Neuronal stem cell (in vitro differentiated cells): ENCODE measurements at regions not wholly inside any gene's neighbourhood (a gene's known extent, or its start where the extent isn't known, plus 50 kb on each side); places are given as distances from the start of the nearest gene placed in this dataset.
"Not testable (repeated sequence)": the region's sequence is repeated elsewhere in the genome, so short reads cannot be mapped to it uniquely, and the experiment has no call there.

Experiments
- DNase-seq: peaks from one replicate; pipeline ENCODE4 v3.0.0-alpha.2; 2013; ENCODE audit warnings: low spot score
- H2AFZ ChIP-seq: one replicate; pipeline ENCODE4 v1.6.1; 2013; ENCODE audit warnings: mild to moderate bottlenecking, low read length, inconsistent platforms
- H2AK5ac ChIP-seq: 2 replicates; pipeline ENCODE4 v1.6.1; 2013; ENCODE audit warnings: low read depth, mild to moderate bottlenecking, inconsistent platforms, low read length, moderate library complexity, mixed read lengths
- H2BK120ac ChIP-seq: 2 replicates; pipeline ENCODE4 v1.6.1; 2013; ENCODE audit warnings: low read depth, mild to moderate bottlenecking, inconsistent platforms, low read length, moderate library complexity, mixed read lengths
- H2BK12ac ChIP-seq: one replicate; pipeline ENCODE4 v1.6.1; 2013; ENCODE audit warnings: low read length, inconsistent platforms
- H2BK15ac ChIP-seq: 2 replicates; pipeline ENCODE4 v1.6.1; 2013; ENCODE audit warnings: mild to moderate bottlenecking, low read length, inconsistent platforms, mixed read lengths
- H2BK5ac ChIP-seq: one replicate; pipeline ENCODE4 v1.6.1; 2013; ENCODE audit warnings: inconsistent platforms, mild to moderate bottlenecking, low read length, moderate library complexity
- H3K14ac ChIP-seq: one replicate; pipeline ENCODE4 v1.6.1; 2013; ENCODE audit warnings: low read length, inconsistent platforms
- H3K18ac ChIP-seq: 2 replicates; pipeline ENCODE4 v1.6.1; 2013; ENCODE audit warnings: low read length, inconsistent platforms
- H3K23ac ChIP-seq: 2 replicates; pipeline ENCODE4 v1.6.1; 2013; ENCODE audit warnings: low read depth, mild to moderate bottlenecking, mixed read lengths, low read length, inconsistent platforms; ENCODE audit not compliant: poor library complexity
- H3K27ac ChIP-seq: replicated peaks from 3 replicates; pipeline ENCODE4 v1.5.1; 2013; ENCODE audit warnings: low read length, inconsistent platforms
- H3K27me3 ChIP-seq, 3 experiments: 2 replicates each; pipeline ENCODE4 v1.6.1; 2013; ENCODE audit warnings: low read length in 3 of 3, mild to moderate bottlenecking in 2 of 3, inconsistent platforms in 1 of 3, low read depth in 1 of 3, mixed read lengths in 1 of 3, moderate library complexity in 1 of 3; ENCODE audit not compliant: control insufficient read depth in 3 of 3, insufficient read depth in 3 of 3
- H3K36me3 ChIP-seq, 2 donors: replicated peaks in 1 of 2; 2 replicates each; pipeline ENCODE4 v1.6.1; 2013; ENCODE audit warnings: low read length in 2 of 2; ENCODE audit not compliant: control insufficient read depth in 2 of 2, insufficient read depth in 2 of 2
- H3K4ac ChIP-seq: 2 replicates; pipeline ENCODE4 v1.6.1; 2013; ENCODE audit warnings: inconsistent platforms, mild to moderate bottlenecking, low read length, moderate library complexity
- H3K4me1 ChIP-seq, 2 donors: 1 replicate in 1 of 2; 2 replicates in 1 of 2; pipeline ENCODE4 v1.6.1; 2013; ENCODE audit warnings: low read length in 2 of 2, low read depth in 1 of 2; ENCODE audit not compliant: control insufficient read depth in 2 of 2, insufficient read depth in 1 of 2
- H3K4me2 ChIP-seq: one replicate; pipeline ENCODE4 v1.6.1; 2013; ENCODE audit warnings: mild to moderate bottlenecking, low read length, inconsistent platforms; ENCODE audit not compliant: insufficient read depth, poor library complexity, severe bottlenecking
- H3K4me3 ChIP-seq, 2 donors: 2 replicates each; pipeline ENCODE4 v1.5.1; 2013; ENCODE audit warnings: low read length in 2 of 2, mild to moderate bottlenecking in 2 of 2, inconsistent platforms in 1 of 2, moderate library complexity in 1 of 2
- H3K79me1 ChIP-seq: one replicate; pipeline ENCODE4 v1.6.1; 2013; ENCODE audit warnings: low read depth, mild to moderate bottlenecking, inconsistent platforms, low read length, moderate library complexity
- H3K9ac ChIP-seq: one replicate; pipeline ENCODE4 v1.6.1; 2013; ENCODE audit warnings: mild to moderate bottlenecking, low read depth, low read length, inconsistent platforms; ENCODE audit not compliant: poor library complexity
- H3K9me3 ChIP-seq, 2 donors: replicated peaks in 1 of 2; 2 replicates each; pipeline versions ENCODE3 to v1.6.1; 2013; ENCODE audit warnings: low read length in 2 of 2, mild to moderate bottlenecking in 2 of 2, inconsistent platforms in 1 of 2, low read depth in 1 of 2, mixed read lengths in 1 of 2, moderate library complexity in 1 of 2; ENCODE audit not compliant: control insufficient read depth in 2 of 2, insufficient read depth in 1 of 2
- H4K8ac ChIP-seq: one replicate; pipeline ENCODE4 v1.6.1; 2013; ENCODE audit warnings: low read depth, mild to moderate bottlenecking, inconsistent platforms, low read length, moderate library complexity
- H4K91ac ChIP-seq: one replicate; pipeline ENCODE4 v1.6.1; 2013; ENCODE audit warnings: low read length, low read depth, mild to moderate bottlenecking, inconsistent platforms; ENCODE audit not compliant: poor library complexity
- WGBS, 2 donors: extraction: QIAGEN DNeasy Blood & Tissue Kit; methylation state at CpG; one replicate each; pipeline ENCODE4 v1.1.7; 2013; ENCODE audit warnings: missing lambda C conversion rate in 2 of 2, mixed read lengths in 1 of 2; ENCODE audit not compliant: insufficient read length in 2 of 2, insufficient replicate concordance in 1 of 2; ENCODE audit errors: extremely low coverage in 2 of 2; 5-methylcytosine and 5-hydroxymethylcytosine counted together

- H3K4me1 ChIP-seq, H2BK15ac ChIP-seq, H3K9me3 ChIP-seq, H3K4me2 ChIP-seq, H2BK5ac ChIP-seq, H3K9ac ChIP-seq, H2BK120ac ChIP-seq, H3K36me3 ChIP-seq, H3K4ac ChIP-seq, H2BK12ac ChIP-seq, H3K27me3 ChIP-seq, H2AFZ ChIP-seq, H2AK5ac ChIP-seq, H3K23ac ChIP-seq, DNase-seq, H3K4me3 ChIP-seq, H3K14ac ChIP-seq, H4K91ac ChIP-seq, H3K27ac ChIP-seq, H3K18ac ChIP-seq, H4K8ac ChIP-seq, H3K79me1 ChIP-seq: not testable (repeated sequence)
- no CpG with 5 or more reads among the region's 8 CpGs for WGBS, 2 donors
These were observed 247.7 kb upstream of the SULF2 start for GRCh38 chr20:48033005-48033404.

DNA sequence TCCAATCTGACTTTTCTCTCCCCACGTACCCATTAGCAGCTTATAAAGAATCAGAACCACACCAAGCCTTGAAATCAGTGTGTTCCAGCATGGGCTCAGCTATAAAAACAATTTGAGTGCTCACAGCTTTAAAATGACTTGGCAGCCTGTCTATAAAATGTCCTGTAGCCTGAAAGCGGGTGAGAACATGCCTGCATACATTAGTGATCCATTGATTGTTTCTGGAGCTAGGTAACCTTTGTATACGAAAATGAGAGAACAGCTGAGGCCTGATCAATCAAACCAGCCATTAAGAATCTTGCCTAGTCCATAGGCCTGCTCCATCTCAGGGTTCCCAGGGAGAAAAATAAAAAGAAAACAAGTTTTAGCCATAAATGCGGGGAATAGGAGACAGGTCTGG, 245.8 kb upstream of the SULF2 start:
- Histone ChIP-seq H3K27me3 (no peaks in the 10 kb centered on the region), H3K4me2 (no peak overlapping the region), H2AFZ (no peak overlapping the region), H4K8ac (no peak overlapping the region), H3K9ac (no peak overlapping the region), H3K18ac (no peak overlapping the region), H3K23ac (no peak overlapping the region), H3K27ac (no peak overlapping the region), H2BK12ac (no peak overlapping the region), H3K79me1 (no peaks in the 10 kb centered on the region), H2BK120ac (no peak overlapping the region), H2AK5ac (no peak overlapping the region), H3K4me1 (peaks cover 0 to 9% of the 10 kb centered on the region in 2 donors), H2BK5ac (no peak overlapping the region), H2BK15ac (no peak overlapping the region), H3K9me3 (peaks cover 0 to 1% of the 10 kb centered on the region in 2 donors), H3K4ac (no peak overlapping the region), H3K14ac (no peak overlapping the region), H3K36me3 (no peaks in the 10 kb centered on the region), H4K91ac (no peak overlapping the region), H3K4me3 (no peak overlapping the region)
- DNase-seq: no peak
- no CpG with 5 or more reads among the region's 4 CpGs for WGBS, 2 donors

GRCh38 chr20:48026981-48027592, 241.8 kb upstream of the SULF2 start:
- H2BK5ac ChIP-seq: no peak overlapping the region
- no peak overlapping the region for H3K14ac ChIP-seq
- no peak overlapping the region for H4K8ac ChIP-seq
- H2AFZ ChIP-seq: no peak overlapping the region
- no peaks in the 10 kb centered on the region for H3K27me3 ChIP-seq
- H3K4me3 ChIP-seq: no peak overlapping the region
- H3K9me3 ChIP-seq: peaks cover 0 to 3% of the 10 kb centered on the region in 2 donors
- peak overlapping the region; percentile 20 for H3K18ac ChIP-seq
- H3K27ac ChIP-seq: no peak overlapping the region
- H3K4ac ChIP-seq: no peak overlapping the region
- H2BK15ac ChIP-seq: no peak overlapping the region
- H3K23ac ChIP-seq: peak overlapping the region; percentile 16
- no peak overlapping the region for H4K91ac ChIP-seq
- no CpG with 5 or more reads among the region's 9 CpGs for WGBS, 2 donors
- H2BK120ac ChIP-seq: no peak overlapping the region
- H2AK5ac ChIP-seq: no peak overlapping the region
- no peak overlapping the region for H3K4me2 ChIP-seq
- H3K36me3 ChIP-seq: no peaks in the 10 kb centered on the region
- H3K4me1 ChIP-seq: peaks cover 0 to 15% of the 10 kb centered on the region in 2 donors
- DNase-seq: no peak
- no peak overlapping the region for H3K9ac ChIP-seq
- peak overlapping the region; percentile 47 for H2BK12ac ChIP-seq
- no peaks in the 10 kb centered on the region for H3K79me1 ChIP-seq

GRCh38 chr20:48025661-48026060, 240.4 kb upstream of the SULF2 start:
- Histone ChIP-seq H3K27ac (no peak overlapping the region), H2BK12ac (no peak overlapping the region), H3K4ac (no peak overlapping the region), H2AFZ (no peak overlapping the region), H3K18ac (no peak overlapping the region), H4K8ac (no peak overlapping the region), H3K14ac (no peak overlapping the region), H2BK5ac (no peak overlapping the region), H3K9me3 (peaks cover 0 to 3% of the 10 kb centered on the region in 2 donors), H2AK5ac (no peak overlapping the region), H2BK15ac (no peak overlapping the region), H3K79me1 (no peaks in the 10 kb centered on the region), H3K27me3 (no peaks in the 10 kb centered on the region), H3K9ac (no peak overlapping the region), H3K4me3 (no peak overlapping the region), H4K91ac (no peak overlapping the region), H3K23ac (no peak overlapping the region), H3K4me1 (peaks cover 0 to 16% of the 10 kb centered on the region in 2 donors), H3K4me2 (no peak overlapping the region), H2BK120ac (no peak overlapping the region), H3K36me3 (no peaks in the 10 kb centered on the region)
- no peak for DNase-seq
- WGBS, 2 donors: no CpG with 5 or more reads among the region's 4 CpGs
